Spleen (tissue), 7 donors: ENCODE measurements at regions not wholly inside any gene's neighbourhood (a gene's known extent, or its start where the extent isn't known, plus 50 kb on each side); places are given as distances from the start of the nearest gene placed in this dataset.

Experiments used
- CTCF ChIP-seq, 11 experiments: fragments of 200-600 bp in 7 of 11; fragments of 450-650 bp in 4 of 11; sonication (generic) in 4 of 11; IDR thresholded peaks in 8 of 11; conservative IDR thresholded peaks in 3 of 11; 1 replicate in 7 of 11; 2 replicates in 4 of 11; pipeline versions ENCODE4 v1.4.0 to v1.8.0; 2016 to 2021; ENCODE audit warnings: antibody characterized with exemption in 11 of 11, inconsistent platforms in 4 of 11, mild to moderate bottlenecking in 1 of 11
- POLR2A ChIP-seq, 3 donors: fragments of 450-650 bp; IDR thresholded peaks; one replicate each; pipeline ENCODE4 v1.5.1; 2017; ENCODE audit warnings: antibody characterized with exemption in 3 of 3, mild to moderate bottlenecking in 1 of 3
- POLR2AphosphoS5 ChIP-seq, 3 donors: sonication (generic); formaldehyde crosslinking; IDR thresholded peaks; one replicate each; pipeline ENCODE4 v1.5.1; 2017; ENCODE audit warnings: antibody characterized with exemption in 3 of 3
- donor health status: DM: no; HTN: no; CAD: no; lungs with moderate emphysema.
- donor health status: DM: no; HTN: no; CAD: no.
- donor health status: DM: no; HTN: no; CAD: no.

DNA sequence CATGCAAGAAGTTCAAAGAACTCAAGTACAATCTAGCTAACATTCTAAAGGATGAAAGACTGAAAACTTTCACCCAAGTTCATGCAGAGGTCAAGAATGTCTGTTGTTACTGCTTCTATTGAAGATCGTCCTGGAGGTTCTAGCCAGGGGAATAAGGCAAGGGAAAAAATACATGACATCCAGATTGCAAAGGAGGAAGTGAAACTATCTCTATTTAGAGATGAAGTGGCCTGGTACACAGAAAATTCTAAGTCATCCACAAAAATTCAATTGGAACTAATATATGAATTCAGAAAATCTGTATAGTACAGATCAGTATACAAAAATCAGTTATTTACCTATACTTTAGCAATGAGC, 693.0 kb downstream of the NR2F2 start:
- TF ChIP-seq CTCF (IDR thresholded peaks at IDR 0.05 in 8 of 11, conservative IDR thresholded peaks at IDR 0.05 in 3 of 11) = no peak
- TF ChIP-seq POLR2AphosphoS5 (IDR thresholded peaks at IDR 0.05) = no peak
- TF ChIP-seq POLR2A (IDR thresholded peaks at IDR 0.05) = no peak
